GM12878 (cell line): ENCODE measurements at regions not wholly inside any gene's neighbourhood (a gene's known extent, or its start where the extent isn't known, plus 50 kb on each side); places are given as distances from the start of the nearest gene placed in this dataset.

Source experiments
- ATAC-seq: fragments of 200-7000 bp; cut with Tn5 transposase; 3 replicates; pipeline ENCODE4 v1.9.1; 2020; ENCODE audit warnings: mild to moderate bottlenecking, moderate library complexity
- BruUV-seq: library from RNA; stranded (reverse); fragments of 400-500 nt; replicated peaks from 2 replicates; lab custom pipeline; 2021; lab: Mats Ljungman, UMichigan
- CTCF ChIA-PET: fragments of 300-600 bp; sonication (Branson Sonifier 250); formaldehyde crosslinking; extraction: SDS; loops from one replicate; lab custom pipeline; 2021; ENCODE audit warnings: inconsistent platforms; lab: Yijun Ruan, JAX
- POLR2A ChIA-PET: fragments of 350-600 bp; formaldehyde crosslinking; extraction: SDS; loops from one replicate; lab custom pipeline; 2021; ENCODE audit warnings: inconsistent platforms; lab: Charles Lee
- RAD21 ChIA-PET: fragments of 300-600 bp; sonication (Branson Sonifier 250); formaldehyde crosslinking; loops from one replicate; lab custom pipeline; 2023; ENCODE audit warnings: antibody characterized with exemption; ENCODE audit not compliant: unreplicated experiment; lab: Charles Lee
- SMC1A ChIA-PET: fragments of 300-600 bp; sonication (Branson Sonifier 250); formaldehyde crosslinking; loops from one replicate; lab custom pipeline; 2023; ENCODE audit not compliant: unreplicated experiment, uncharacterized antibody; lab: Charles Lee
- DNase-seq: peaks from one replicate; pipeline ENCODE4 v3.0.0-alpha.2; 2011; ENCODE audit warnings: low read depth, low spot score
- FAIRE-seq: peaks from 3 replicates; lab custom pipeline; 2011; peaks lifted over from hg19 to GRCh38; lab: Jason Lieb, UNC
- H2AFZ ChIP-seq: 2 replicates; pipeline ENCODE4 v1.6.0; 2011; ENCODE audit warnings: low read depth, low read length, control low read depth; ENCODE audit not compliant: control insufficient read depth
- H3K27ac ChIP-seq: 2 replicates; pipeline ENCODE4 v1.5.1; 2011; ENCODE audit warnings: control low read depth; ENCODE audit not compliant: control insufficient read depth, insufficient read depth
- H3K27me3 ChIP-seq, 2 experiments: replicated peaks in 1 of 2; 2 replicates each; pipeline versions ENCODE4 v1.6.0 to v1.6.1; 2011; ENCODE audit warnings: low read length in 1 of 2; ENCODE audit not compliant: control insufficient read depth in 2 of 2, insufficient read depth in 2 of 2
- H3K36me3 ChIP-seq, 2 experiments: 2 replicates each; pipeline ENCODE4 v1.5.1; 2011; ENCODE audit warnings: low read length in 1 of 2; ENCODE audit not compliant: control insufficient read depth in 2 of 2, insufficient read depth in 2 of 2
- H3K4me1 ChIP-seq: 2 replicates; pipeline ENCODE4 v1.6.1; 2011; ENCODE audit warnings: mild to moderate bottlenecking, low read length, moderate library complexity, mixed read lengths; ENCODE audit not compliant: control insufficient read depth, insufficient read depth
- H3K4me2 ChIP-seq: 2 replicates; pipeline ENCODE4 v1.6.0; 2011; ENCODE audit warnings: control low read depth; ENCODE audit not compliant: control insufficient read depth, insufficient read depth
- H3K4me3 ChIP-seq: fragments of 200-600 bp; sonication (generic); 2 replicates; pipeline ENCODE4 v1.5.1; 2016
- H3K79me2 ChIP-seq: 2 replicates; pipeline ENCODE4 v1.6.0; 2011; ENCODE audit warnings: low read length; ENCODE audit not compliant: control insufficient read depth, insufficient read depth
- H3K9ac ChIP-seq: 2 replicates; pipeline ENCODE4 v1.8.0; 2011; ENCODE audit warnings: low read length, control low read depth, mixed read lengths; ENCODE audit not compliant: control insufficient read depth, insufficient read depth
- H3K9me3 ChIP-seq: replicated peaks from 3 replicates; pipeline ENCODE4 v1.5.1; 2011; ENCODE audit warnings: mild to moderate bottlenecking, low read length; ENCODE audit not compliant: control insufficient read depth, insufficient read depth
- H4K20me1 ChIP-seq: 2 replicates; pipeline ENCODE4 v1.6.0; 2011; ENCODE audit not compliant: control insufficient read depth, insufficient read depth
- BHLHE40 ChIP-seq, 2 experiments: fragments of 450-650 bp in 1 of 2; IDR thresholded peaks; 2 replicates each; pipeline ENCODE4 v1.6.1; 2011 to 2017; ENCODE audit warnings: low read depth in 2 of 2, borderline replicate concordance in 1 of 2, improper control_type of control experiment in 1 of 2, low read length in 1 of 2, mild to moderate bottlenecking in 1 of 2
- HDGF ChIP-seq: fragments of 450-650 bp; IDR thresholded peaks from 2 replicates; pipeline ENCODE4 v1.6.1; 2016; ENCODE audit warnings: antibody characterized with exemption
- IKZF2 ChIP-seq, 2 experiments: fragments of 450-650 bp; IDR thresholded peaks; 2 replicates each; pipeline ENCODE4 v1.6.1; 2017; ENCODE audit warnings: mild to moderate bottlenecking in 2 of 2, moderate library complexity in 2 of 2
- JUND ChIP-seq: IDR thresholded peaks from 2 replicates; pipeline ENCODE4 v1.6.1; 2012; ENCODE audit warnings: low read depth, mild to moderate bottlenecking, low read length, improper control_type of control experiment, moderate library complexity
- MTA2 ChIP-seq: fragments of 450-650 bp; IDR thresholded peaks from 2 replicates; pipeline ENCODE4 v1.6.1; 2016; ENCODE audit warnings: low read depth, mild to moderate bottlenecking, moderate library complexity
- NR2C1 ChIP-seq: fragments of 450-650 bp; IDR thresholded peaks from 2 replicates; pipeline ENCODE4 v1.6.1; 2017; ENCODE audit warnings: antibody characterized with exemption, mild to moderate bottlenecking, moderate library complexity
- RAD51 ChIP-seq: fragments of 450-650 bp; IDR thresholded peaks from 2 replicates; pipeline ENCODE4 v1.6.1; 2016; ENCODE audit warnings: moderate library complexity, mild to moderate bottlenecking, inconsistent platforms
- RB1 ChIP-seq: fragments of 450-650 bp; formaldehyde crosslinking; IDR thresholded peaks from 2 replicates; pipeline ENCODE4 v1.6.1; 2017; ENCODE audit warnings: mild to moderate bottlenecking, borderline replicate concordance
- SIN3A ChIP-seq: IDR thresholded peaks from 2 replicates; pipeline ENCODE4 v1.6.1; 2012; ENCODE audit warnings: low read depth, low read length, improper control_type of control experiment
- SMC3 ChIP-seq: IDR thresholded peaks from 2 replicates; pipeline ENCODE4 v1.6.1; 2011; ENCODE audit warnings: low read length, improper control_type of control experiment, borderline replicate concordance
- ZNF207 ChIP-seq: fragments of 450-650 bp; IDR thresholded peaks from 2 replicates; pipeline ENCODE4 v1.6.1; 2014; ENCODE audit warnings: antibody characterized with exemption, mild to moderate bottlenecking, borderline replicate concordance
- in situ Hi-C: fragments of 300-500 bp; cut with MboI; formaldehyde crosslinking; loops from 9 replicates; pipeline ENCODE4 v1.14.3; 2018; ENCODE audit warnings: mixed read lengths
- intact Hi-C: fragments of 100-400 bp; cut with micrococcal nuclease; formaldehyde crosslinking; loops from one replicate; pipeline ENCODE4 v1.14.2; 2022; ENCODE audit not compliant: unreplicated experiment
- TF ChIP-seq, protein P1 (sequence below): IDR thresholded peaks from 2 replicates; pipeline ENCODE4 v1.6.1; 2011; ENCODE audit warnings: borderline replicate concordance, low read depth, mild to moderate bottlenecking, moderate library complexity, mixed read lengths, low read length; ENCODE audit not compliant: insufficient read depth; ENCODE audit errors: extremely low read length
- TF ChIP-seq, protein P2 (sequence below): fragments of 450-650 bp; IDR thresholded peaks from 2 replicates; pipeline ENCODE4 v1.6.1; 2017; ENCODE audit warnings: mild to moderate bottlenecking, moderate library complexity
- TF ChIP-seq, protein P3 (sequence below): fragments of 150-350 bp; IDR thresholded peaks from 2 replicates; pipeline ENCODE4 v1.6.1; 2016; ENCODE audit warnings: low read depth, low read length

DNA sequence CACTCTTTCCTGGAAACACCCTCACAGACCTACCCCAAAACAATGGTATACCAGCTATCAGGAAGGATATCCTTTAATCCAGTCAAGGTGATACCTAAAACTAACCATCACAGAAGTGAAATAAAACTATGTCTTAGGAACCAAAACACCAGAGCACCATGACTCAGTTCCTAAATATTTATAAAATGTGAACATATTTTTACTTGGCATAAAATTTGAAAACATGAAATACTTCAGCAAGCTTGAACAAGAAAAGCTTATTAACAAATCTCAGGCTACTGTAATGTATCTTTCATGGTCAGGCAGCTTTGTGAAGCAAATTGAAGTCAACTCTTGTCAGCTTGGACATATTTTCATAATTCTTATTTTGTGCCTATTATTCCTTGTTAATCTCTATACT is 440.8 kb upstream of the CDH20 start:
- no peaks in the 10 kb centered on the region for H3K79me2 ChIP-seq
- no peak for FAIRE-seq
- no peak for DNase-seq
- SMC1A ChIA-PET = no interaction called here
- no peaks in the 10 kb centered on the region for H3K36me3 ChIP-seq
- H2AFZ ChIP-seq = no peak overlapping the region
- H3K9me3 ChIP-seq = no peaks in the 10 kb centered on the region
- in situ Hi-C loops (no loop called here), intact Hi-C loops (no loop called here)
- POLR2A ChIA-PET = no interaction called here
- no peaks in the 10 kb centered on the region for H3K4me1 ChIP-seq
- no peak overlapping the region for H3K4me2 ChIP-seq
- RAD21 ChIA-PET = no interaction called here
- TF ChIP-seq, protein P1, sequence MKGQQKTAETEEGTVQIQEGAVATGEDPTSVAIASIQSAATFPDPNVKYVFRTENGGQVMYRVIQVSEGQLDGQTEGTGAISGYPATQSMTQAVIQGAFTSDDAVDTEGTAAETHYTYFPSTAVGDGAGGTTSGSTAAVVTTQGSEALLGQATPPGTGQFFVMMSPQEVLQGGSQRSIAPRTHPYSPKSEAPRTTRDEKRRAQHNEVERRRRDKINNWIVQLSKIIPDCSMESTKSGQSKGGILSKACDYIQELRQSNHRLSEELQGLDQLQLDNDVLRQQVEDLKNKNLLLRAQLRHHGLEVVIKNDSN = no peak
- no peak for TF ChIP-seq RB1
- TF ChIP-seq MTA2 = no peak
- no peak for TF ChIP-seq JUND
- TF ChIP-seq NR2C1 = no peak
- no peak for TF ChIP-seq SMC3
- TF ChIP-seq IKZF2 (IDR thresholded peaks at IDR 0.05) = no peak
- TF ChIP-seq SIN3A = no peak
- no peak for TF ChIP-seq HDGF
- TF ChIP-seq, protein P2, sequence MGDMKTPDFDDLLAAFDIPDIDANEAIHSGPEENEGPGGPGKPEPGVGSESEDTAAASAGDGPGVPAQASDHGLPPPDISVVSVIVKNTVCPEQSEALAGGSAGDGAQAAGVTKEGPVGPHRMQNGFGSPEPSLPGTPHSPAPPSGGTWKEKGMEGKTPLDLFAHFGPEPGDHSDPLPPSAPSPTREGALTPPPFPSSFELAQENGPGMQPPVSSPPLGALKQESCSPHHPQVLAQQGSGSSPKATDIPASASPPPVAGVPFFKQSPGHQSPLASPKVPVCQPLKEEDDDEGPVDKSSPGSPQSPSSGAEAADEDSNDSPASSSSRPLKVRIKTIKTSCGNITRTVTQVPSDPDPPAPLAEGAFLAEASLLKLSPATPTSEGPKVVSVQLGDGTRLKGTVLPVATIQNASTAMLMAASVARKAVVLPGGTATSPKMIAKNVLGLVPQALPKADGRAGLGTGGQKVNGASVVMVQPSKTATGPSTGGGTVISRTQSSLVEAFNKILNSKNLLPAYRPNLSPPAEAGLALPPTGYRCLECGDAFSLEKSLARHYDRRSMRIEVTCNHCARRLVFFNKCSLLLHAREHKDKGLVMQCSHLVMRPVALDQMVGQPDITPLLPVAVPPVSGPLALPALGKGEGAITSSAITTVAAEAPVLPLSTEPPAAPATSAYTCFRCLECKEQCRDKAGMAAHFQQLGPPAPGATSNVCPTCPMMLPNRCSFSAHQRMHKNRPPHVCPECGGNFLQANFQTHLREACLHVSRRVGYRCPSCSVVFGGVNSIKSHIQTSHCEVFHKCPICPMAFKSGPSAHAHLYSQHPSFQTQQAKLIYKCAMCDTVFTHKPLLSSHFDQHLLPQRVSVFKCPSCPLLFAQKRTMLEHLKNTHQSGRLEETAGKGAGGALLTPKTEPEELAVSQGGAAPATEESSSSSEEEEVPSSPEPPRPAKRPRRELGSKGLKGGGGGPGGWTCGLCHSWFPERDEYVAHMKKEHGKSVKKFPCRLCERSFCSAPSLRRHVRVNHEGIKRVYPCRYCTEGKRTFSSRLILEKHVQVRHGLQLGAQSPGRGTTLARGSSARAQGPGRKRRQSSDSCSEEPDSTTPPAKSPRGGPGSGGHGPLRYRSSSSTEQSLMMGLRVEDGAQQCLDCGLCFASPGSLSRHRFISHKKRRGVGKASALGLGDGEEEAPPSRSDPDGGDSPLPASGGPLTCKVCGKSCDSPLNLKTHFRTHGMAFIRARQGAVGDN = no peak
- TF ChIP-seq, protein P3, sequence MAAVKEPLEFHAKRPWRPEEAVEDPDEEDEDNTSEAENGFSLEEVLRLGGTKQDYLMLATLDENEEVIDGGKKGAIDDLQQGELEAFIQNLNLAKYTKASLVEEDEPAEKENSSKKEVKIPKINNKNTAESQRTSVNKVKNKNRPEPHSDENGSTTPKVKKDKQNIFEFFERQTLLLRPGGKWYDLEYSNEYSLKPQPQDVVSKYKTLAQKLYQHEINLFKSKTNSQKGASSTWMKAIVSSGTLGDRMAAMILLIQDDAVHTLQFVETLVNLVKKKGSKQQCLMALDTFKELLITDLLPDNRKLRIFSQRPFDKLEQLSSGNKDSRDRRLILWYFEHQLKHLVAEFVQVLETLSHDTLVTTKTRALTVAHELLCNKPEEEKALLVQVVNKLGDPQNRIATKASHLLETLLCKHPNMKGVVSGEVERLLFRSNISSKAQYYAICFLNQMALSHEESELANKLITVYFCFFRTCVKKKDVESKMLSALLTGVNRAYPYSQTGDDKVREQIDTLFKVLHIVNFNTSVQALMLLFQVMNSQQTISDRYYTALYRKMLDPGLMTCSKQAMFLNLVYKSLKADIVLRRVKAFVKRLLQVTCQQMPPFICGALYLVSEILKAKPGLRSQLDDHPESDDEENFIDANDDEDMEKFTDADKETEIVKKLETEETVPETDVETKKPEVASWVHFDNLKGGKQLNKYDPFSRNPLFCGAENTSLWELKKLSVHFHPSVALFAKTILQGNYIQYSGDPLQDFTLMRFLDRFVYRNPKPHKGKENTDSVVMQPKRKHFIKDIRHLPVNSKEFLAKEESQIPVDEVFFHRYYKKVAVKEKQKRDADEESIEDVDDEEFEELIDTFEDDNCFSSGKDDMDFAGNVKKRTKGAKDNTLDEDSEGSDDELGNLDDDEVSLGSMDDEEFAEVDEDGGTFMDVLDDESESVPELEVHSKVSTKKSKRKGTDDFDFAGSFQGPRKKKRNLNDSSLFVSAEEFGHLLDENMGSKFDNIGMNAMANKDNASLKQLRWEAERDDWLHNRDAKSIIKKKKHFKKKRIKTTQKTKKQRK = no peak
- no peak for TF ChIP-seq ZNF207
- no peak for TF ChIP-seq RAD51
- no peak for TF ChIP-seq BHLHE40 (IDR thresholded peaks at IDR 0.05; ENCODE audit: borderline replicate concordance in 1 of 2, low read depth in 2 of 2, low read length in 1 of 2)
- H4K20me1 ChIP-seq = no peaks in the 10 kb centered on the region
- H3K27me3 ChIP-seq = no peaks in the 10 kb centered on the region
- CTCF ChIA-PET = no interaction called here
- no peak overlapping the region for H3K9ac ChIP-seq
- no peak overlapping the region for H3K4me3 ChIP-seq
- H3K27ac ChIP-seq = no peak overlapping the region
- no peak for ATAC-seq
- no TSS peak for BruUV-seq
